ENCODE measurements at regions not wholly inside any gene's neighbourhood (a gene's known extent, or its start where the extent isn't known, plus 50 kb on each side); places are given as distances from the start of the nearest gene placed in this dataset.
"Not testable (repeated sequence)": the region's sequence is repeated elsewhere in the genome, so short reads cannot be mapped to it uniquely, and the experiment has no call there.

GRCh38 chr12:59317598-59317997 is 278.2 kb upstream of the SLC16A7 start:
- Histone ChIP-seq H3K9me3 (ENCODE audit: low read length) (no peaks in the 10 kb centered on the region), H3K79me2 (ENCODE audit: insufficient read depth, low read length) (no peaks in the 10 kb centered on the region), H3K4me3 (replicated peaks in 1 of 3; ENCODE audit: insufficient read depth in 1 of 3, low read depth in 2 of 3, low read length in 3 of 3) (no peak overlapping the region), H3K4me2 (ENCODE audit: low read depth, low read length) (no peak overlapping the region), H3K27ac (ENCODE audit: extremely low read length, insufficient read depth, low read length) (no peak overlapping the region), H2AFZ (ENCODE audit: low read length) (no peak overlapping the region), H3K27me3 (ENCODE audit: control insufficient read depth in 1 of 2, insufficient read depth in 2 of 2, low read length in 2 of 2) (no peaks in the 10 kb centered on the region), H3K4me1 (ENCODE audit: insufficient read depth, low read length) (no peaks in the 10 kb centered on the region), H4K20me1 (ENCODE audit: insufficient read depth, low read length) (no peaks in the 10 kb centered on the region), H3K9ac (ENCODE audit: insufficient read depth, low read depth, low read length) (no peak overlapping the region), H3K36me3 (replicated peaks in 1 of 2; ENCODE audit: control insufficient read depth in 1 of 2, insufficient read depth in 2 of 2, low read length in 2 of 2) (no peaks in the 10 kb centered on the region)
- no peak for TF ChIP-seq RELA (CRISPR knock-in tag; IDR thresholded peaks at IDR 0.05)
- TF ChIP-seq RCOR2 (CRISPR knock-in tag; IDR thresholded peaks at IDR 0.05) = no peak
- no peak for TF ChIP-seq SP140L (CRISPR knock-in tag; IDR thresholded peaks at IDR 0.05; ENCODE audit: borderline replicate concordance)
- TF ChIP-seq ZNF883 (CRISPR knock-in tag; IDR thresholded peaks at IDR 0.05; ENCODE audit: not compliant biosample characterization) = no peak
- no peak for TF ChIP-seq ZNF567 (CRISPR knock-in tag; IDR thresholded peaks at IDR 0.05; ENCODE audit: borderline replicate concordance)
- no peak for TF ChIP-seq THRA (CRISPR knock-in tag; IDR thresholded peaks at IDR 0.05; ENCODE audit: borderline replicate concordance)
- intact Hi-C loops (cut with micrococcal nuclease; ENCODE audit: unreplicated experiment) (loop anchor here (2.0 kb wide), 1 partner anchor 93 kb away; no protein-coding TSS in a partner anchor), in situ Hi-C loops (cut with HindIII; ENCODE audit: extremely low pct_ligation_motif_present, low pct_unique_long_range_greater_than_20kb) (no loop called here)
- no peak for DNase-seq (ENCODE audit: low spot score)
- ChIA-PET CTCF (ENCODE audit: low intra/inter-chr PET ratio, low total read pairs) (no interaction called here), POLR2A (no interaction called here)
- ATAC-seq = no peak
- FAIRE-seq = no peak
- 24% methylated on average over 3 of the region's 6 CpGs for WGBS (ENCODE audit: low lambda C conversion rate)
- no TSS peak for BruUV-seq (replicated peaks)

GRCh38 chr12:59316938-59317337 is 278.9 kb upstream of the SLC16A7 start:
- no peak overlapping the region for H2AFZ ChIP-seq (ENCODE audit: low read length)
- H3K27ac ChIP-seq (ENCODE audit: extremely low read length, insufficient read depth, low read length) = no peak overlapping the region
- WGBS (ENCODE audit: low lambda C conversion rate) = 55% methylated on average over 3 of the region's 3 CpGs
- peaks cover 5% of the 10 kb centered on the region; the same call in 1 of the 2 replicates for H3K9me3 ChIP-seq (ENCODE audit: low read length)
- no peaks in the 10 kb centered on the region for H3K4me1 ChIP-seq (ENCODE audit: insufficient read depth, low read length)
- ChIA-PET POLR2A (no interaction called here), CTCF (ENCODE audit: low intra/inter-chr PET ratio, low total read pairs) (no interaction called here)
- in situ Hi-C loops (cut with HindIII; ENCODE audit: extremely low pct_ligation_motif_present, low pct_unique_long_range_greater_than_20kb) (no loop called here), intact Hi-C loops (cut with micrococcal nuclease; ENCODE audit: unreplicated experiment) (loop anchor here (2.0 kb wide), 1 partner anchor 94 kb away; no protein-coding TSS in a partner anchor)
- no peak overlapping the region for H3K4me2 ChIP-seq (ENCODE audit: low read depth, low read length)
- FAIRE-seq = no peak
- no peak for DNase-seq (ENCODE audit: low spot score)
- H3K4me3 ChIP-seq (replicated peaks in 1 of 3; ENCODE audit: insufficient read depth in 1 of 3, low read depth in 2 of 3, low read length in 3 of 3) = no peak overlapping the region
- no peak for TF ChIP-seq RCOR2 (CRISPR knock-in tag; IDR thresholded peaks at IDR 0.05)
- no peak for TF ChIP-seq FOXO1 (CRISPR knock-in tag; IDR thresholded peaks at IDR 0.05)
- TF ChIP-seq MEIS1 (CRISPR knock-in tag; IDR thresholded peaks at IDR 0.05; ENCODE audit: borderline replicate concordance) = no peak
- no TSS peak for BruUV-seq (replicated peaks)
- H3K27me3 ChIP-seq (ENCODE audit: control insufficient read depth in 1 of 2, insufficient read depth in 2 of 2, low read length in 2 of 2) = no peaks in the 10 kb centered on the region
- ATAC-seq = no peak
- no peaks in the 10 kb centered on the region for H3K79me2 ChIP-seq (ENCODE audit: insufficient read depth, low read length)
- H3K9ac ChIP-seq (ENCODE audit: insufficient read depth, low read depth, low read length) = no peak overlapping the region
- H4K20me1 ChIP-seq (ENCODE audit: insufficient read depth, low read length) = no peaks in the 10 kb centered on the region
- no peaks in the 10 kb centered on the region for H3K36me3 ChIP-seq (replicated peaks in 1 of 2; ENCODE audit: control insufficient read depth in 1 of 2, insufficient read depth in 2 of 2, low read length in 2 of 2)

GRCh38 chr12:59316354-59316753 is 279.5 kb upstream of the SLC16A7 start:
- CTCF ChIA-PET (ENCODE audit: low intra/inter-chr PET ratio, low total read pairs); ATAC-seq: not testable (repeated sequence)

More at GRCh38 chr12:59316354-59316753, 279.5 kb upstream of the SLC16A7 start:
- H3K9ac ChIP-seq (ENCODE audit: insufficient read depth, low read depth, low read length); H3K36me3 ChIP-seq (replicated peaks in 1 of 2; ENCODE audit: control insufficient read depth in 1 of 2, insufficient read depth in 2 of 2, low read length in 2 of 2); DNase-seq (ENCODE audit: low spot score); H3K79me2 ChIP-seq (ENCODE audit: insufficient read depth, low read length); POLR2A ChIA-PET; H2AFZ ChIP-seq (ENCODE audit: low read length); H4K20me1 ChIP-seq (ENCODE audit: insufficient read depth, low read length); H3K4me2 ChIP-seq (ENCODE audit: low read depth, low read length); H3K27ac ChIP-seq (ENCODE audit: extremely low read length, insufficient read depth, low read length); FAIRE-seq; in situ Hi-C loops (cut with HindIII; ENCODE audit: extremely low pct_ligation_motif_present, low pct_unique_long_range_greater_than_20kb); H3K27me3 ChIP-seq (ENCODE audit: control insufficient read depth in 1 of 2, insufficient read depth in 2 of 2, low read length in 2 of 2); H3K4me1 ChIP-seq (ENCODE audit: insufficient read depth, low read length); BruUV-seq (replicated peaks); H3K4me3 ChIP-seq (replicated peaks in 1 of 3; ENCODE audit: insufficient read depth in 1 of 3, low read depth in 2 of 3, low read length in 3 of 3): not testable (repeated sequence)
- 46% methylated on average over 13 of the region's 13 CpGs for WGBS (ENCODE audit: low lambda C conversion rate)
- intact Hi-C loops (cut with micrococcal nuclease; ENCODE audit: unreplicated experiment) = loop anchor here (2.0 kb wide), 1 partner anchor 94 kb away; no protein-coding TSS in a partner anchor
- peaks cover 11% of the 10 kb centered on the region for H3K9me3 ChIP-seq (ENCODE audit: low read length)

Data from HepG2 (cell line).